Neural cell (in vitro differentiated cells): ENCODE measurements at regions not wholly inside any gene's neighbourhood (a gene's known extent, or its start where the extent isn't known, plus 50 kb on each side); places are given as distances from the start of the nearest gene placed in this dataset.

Experiments
- CTCF ChIP-seq: fragments of 450-650 bp; IDR thresholded peaks from 2 replicates; pipeline ENCODE4 v1.5.1; 2014; ENCODE audit warnings: antibody characterized with exemption, mild to moderate bottlenecking, moderate library complexity; ENCODE audit not compliant: poor library complexity, severe bottlenecking
- POLR2AphosphoS5 ChIP-seq: IDR thresholded peaks from 2 replicates; pipeline ENCODE4 v1.6.1; 2012

- TF ChIP-seq CTCF, result no peak
- no peak for TF ChIP-seq POLR2AphosphoS5
Observed at GRCh38 chr12:91857813-91858542, 287.7 kb downstream of the BTG1 start.
